K562 (cell line): ENCODE measurements at regions not wholly inside any gene's neighbourhood (a gene's known extent, or its start where the extent isn't known, plus 50 kb on each side); places are given as distances from the start of the nearest gene placed in this dataset.

Experiments
- ATAC-seq: fragments of 200-7000 bp; cut with Tn5 transposase; 3 replicates; pipeline ENCODE4 v1.9.1; 2020; ENCODE audit warnings: moderate library complexity
- BruUV-seq: library from RNA; stranded (reverse); fragments of 400-500 nt; replicated peaks from 2 replicates; lab custom pipeline; 2021; lab: Mats Ljungman, UMichigan
- CTCF ChIA-PET: fragments of 300-600 bp; formaldehyde crosslinking; extraction: SDS; loops from one replicate; lab custom pipeline; 2021; ENCODE audit warnings: low intra/inter-chr PET ratio; lab: Yijun Ruan, JAX
- POLR2A ChIA-PET: fragments of 300-600, 350-650 bp; sonication (Branson Sonifier 250); formaldehyde crosslinking; extraction: SDS; loops from one replicate; lab custom pipeline; 2021; ENCODE audit warnings: antibody characterized with exemption, inconsistent platforms; lab: Yijun Ruan, JAX
- DNase-seq, 4 experiments: peaks; one replicate each; pipeline versions ENCODE4 v3.0.0 to v3.0.0-alpha.2; 2011 to 2018; ENCODE audit warnings: low spot score in 3 of 4, mixed read lengths in 3 of 4; ENCODE audit errors: extremely low read depth in 1 of 4
- FAIRE-seq: peaks from 2 replicates; lab custom pipeline; 2011; peaks lifted over from hg19 to GRCh38; lab: Jason Lieb, UNC
- H2AFZ ChIP-seq: 2 replicates; pipeline ENCODE4 v1.6.0; 2011; ENCODE audit warnings: low read depth, low read length, control low read depth, inconsistent platforms
- H3K27ac ChIP-seq: fragments of 200-600 bp; 3 replicates; pipeline ENCODE4 v1.8.0; 2011; ENCODE audit warnings: low read depth, mild to moderate bottlenecking, control low read depth, inconsistent platforms, low read length, moderate library complexity, mixed read lengths; ENCODE audit errors: extremely low read depth
- H3K27me3 ChIP-seq, 2 experiments: fragments of 300-600 bp in 1 of 2; 2 replicates in 1 of 2; 3 replicates in 1 of 2; pipeline versions ENCODE4 v1.6.0 to v1.8.0; 2011; ENCODE audit warnings: inconsistent platforms in 2 of 2, low read length in 2 of 2, mild to moderate bottlenecking in 1 of 2, mixed read lengths in 1 of 2, moderate library complexity in 1 of 2; ENCODE audit not compliant: control insufficient read depth in 2 of 2, insufficient read depth in 2 of 2
- H3K36me3 ChIP-seq: fragments of 300-600 bp; 3 replicates; pipeline ENCODE4 v1.8.0; 2011; ENCODE audit warnings: mild to moderate bottlenecking, low read length, inconsistent platforms; ENCODE audit not compliant: control insufficient read depth, insufficient read depth
- H3K4me1 ChIP-seq, 2 experiments: fragments of 200-600 bp in 1 of 2; replicated peaks in 1 of 2; 2 replicates in 1 of 2; 3 replicates in 1 of 2; pipeline versions ENCODE4 v1.5.1 to v1.8.0; 2011; ENCODE audit warnings: inconsistent platforms in 2 of 2, low read length in 2 of 2, mild to moderate bottlenecking in 1 of 2, mixed read lengths in 1 of 2, moderate library complexity in 1 of 2; ENCODE audit not compliant: control insufficient read depth in 2 of 2, insufficient read depth in 2 of 2
- H3K4me2 ChIP-seq: 2 replicates; pipeline ENCODE4 v1.6.1; 2011; ENCODE audit warnings: low read length, control low read depth, inconsistent platforms, mixed read lengths; ENCODE audit not compliant: insufficient read depth
- H3K4me3 ChIP-seq: fragments of 200-600 bp; sonication (generic), shearing (Covaris generic); 2 replicates; pipeline ENCODE4 v1.5.1; 2016; ENCODE audit warnings: control low read depth, inconsistent platforms
- H3K79me2 ChIP-seq: fragments of 200-600 bp; 3 replicates; pipeline ENCODE4 v1.8.0; 2011; ENCODE audit warnings: low read length, inconsistent platforms; ENCODE audit not compliant: control insufficient read depth, insufficient read depth
- H3K9ac ChIP-seq, 2 experiments: 2 replicates each; pipeline versions ENCODE4 v1.6.0 to v1.6.1; 2011; ENCODE audit warnings: low read depth in 2 of 2, low read length in 2 of 2, control low read depth in 1 of 2, inconsistent platforms in 1 of 2, mild to moderate bottlenecking in 1 of 2, mixed read lengths in 1 of 2; ENCODE audit not compliant: insufficient read depth in 1 of 2
- H3K9me1 ChIP-seq: one replicate; pipeline ENCODE4 v1.6.0; 2011; ENCODE audit warnings: inconsistent platforms, mild to moderate bottlenecking, low read length, moderate library complexity; ENCODE audit not compliant: control insufficient read depth, insufficient read depth
- H3K9me3 ChIP-seq: replicated peaks from 2 replicates; pipeline ENCODE4 v1.5.1; 2011; ENCODE audit warnings: low read depth, low read length, inconsistent platforms; ENCODE audit not compliant: control insufficient read depth, insufficient read depth
- H4K20me1 ChIP-seq: replicated peaks from 2 replicates; pipeline ENCODE4 v1.6.1; 2011; ENCODE audit warnings: low read length, inconsistent platforms, mixed read lengths; ENCODE audit not compliant: control insufficient read depth, insufficient read depth
- MCM3 ChIP-seq: fragments of 450-650 bp; IDR thresholded peaks from 2 replicates; pipeline ENCODE4 v1.6.1; 2016
- MTA3 ChIP-seq: fragments of 450-650 bp; formaldehyde crosslinking; IDR thresholded peaks from 2 replicates; pipeline ENCODE4 v1.6.1; 2017; ENCODE audit warnings: mild to moderate bottlenecking, borderline replicate concordance
- PCBP2 ChIP-seq: fragments of 200-400 bp; formaldehyde crosslinking; IDR thresholded peaks from 2 replicates; pipeline ENCODE4 v1.6.1; 2018; ENCODE audit warnings: low read length, low read depth, mild to moderate bottlenecking, moderate library complexity; ENCODE audit not compliant: poor library complexity, severe bottlenecking
- TCF7 ChIP-seq: sonication (generic); IDR thresholded peaks from 2 replicates; pipeline ENCODE4 v1.6.1; 2016; ENCODE audit warnings: antibody characterized with exemption, borderline replicate concordance
- U2AF2 ChIP-seq: fragments of 200-400 bp; formaldehyde crosslinking; optimal IDR thresholded peaks from 2 replicates; pipeline ENCODE3; 2017; ENCODE audit warnings: low read depth, mild to moderate bottlenecking, low read length
- ZNF239 ChIP-seq: fragments of 250-450 bp; sonication (Bioruptor Pico); IDR thresholded peaks from 2 replicates; pipeline ENCODE4 v1.4.0; 2020; ENCODE audit warnings: mild to moderate bottlenecking
- WGBS: fragments of 100-300 bp; shearing (Covaris generic); methylation state at CpG from one replicate; pipeline ENCODE4 v1.1.6; 2016; ENCODE audit warnings: low coverage, mixed read lengths; ENCODE audit not compliant: insufficient coverage; ENCODE audit errors: missing lambda C conversion rate; 5-methylcytosine and 5-hydroxymethylcytosine counted together
- in situ Hi-C: fragments of 300-500 bp; cut with MboI; formaldehyde crosslinking; loops from 4 replicates; pipeline ENCODE4 v1.15.0; 2018; ENCODE audit warnings: inconsistent platforms, mixed read lengths
- intact Hi-C: fragments of 100-400 bp; cut with micrococcal nuclease; formaldehyde crosslinking; loops from 2 replicates; pipeline ENCODE4 v1.14.2; 2022
- TF ChIP-seq, protein P1 (sequence below): fragments of 250-450 bp; sonication (Bioruptor Pico); IDR thresholded peaks from 2 replicates; pipeline ENCODE4 v1.8.0; 2022; ENCODE audit warnings: moderate library complexity, mild to moderate bottlenecking, inconsistent platforms

GRCh38 chr10:78442836-78443550 lies 409.3 kb downstream of the RPS24 start:
- Histone ChIP-seq H3K27ac (no peak overlapping the region), H2AFZ (no peak overlapping the region), H3K4me2 (no peak overlapping the region), H4K20me1 (peaks cover 3% of the 10 kb centered on the region; the same call in 1 of the 2 replicates), H3K36me3 (no peaks in the 10 kb centered on the region), H3K4me3 (no peak overlapping the region), H3K27me3 (peaks cover 6 to 39% of the 10 kb centered on the region in 2 experiments; a peak in 4 of 5 replicates), H3K9ac (no peak overlapping the region), H3K4me1 (no peaks in the 10 kb centered on the region), H3K9me3 (no peaks in the 10 kb centered on the region), H3K9me1 (no peaks in the 10 kb centered on the region), H3K79me2 (no peaks in the 10 kb centered on the region)
- CTCF ChIA-PET, result no interaction called here
- POLR2A ChIA-PET, result interaction anchor here (0.6 kb wide), 1 partner anchor 446 kb away, joined by 3 read pairs; no protein-coding TSS in a partner anchor
- intact Hi-C loops, result no loop called here
- no TSS peak for BruUV-seq
- in situ Hi-C loops, result no loop called here
- WGBS, result 19% methylated on average over 13 of the region's 13 CpGs
- FAIRE-seq, result no peak
- TF ChIP-seq TCF7 (no peak), MCM3 (no peak), U2AF2 (no peak), MTA3 (no peak), PCBP2 (no peak), ZNF239 (CRISPR knock-in tag) (no peak)
- TF ChIP-seq, protein P1, sequence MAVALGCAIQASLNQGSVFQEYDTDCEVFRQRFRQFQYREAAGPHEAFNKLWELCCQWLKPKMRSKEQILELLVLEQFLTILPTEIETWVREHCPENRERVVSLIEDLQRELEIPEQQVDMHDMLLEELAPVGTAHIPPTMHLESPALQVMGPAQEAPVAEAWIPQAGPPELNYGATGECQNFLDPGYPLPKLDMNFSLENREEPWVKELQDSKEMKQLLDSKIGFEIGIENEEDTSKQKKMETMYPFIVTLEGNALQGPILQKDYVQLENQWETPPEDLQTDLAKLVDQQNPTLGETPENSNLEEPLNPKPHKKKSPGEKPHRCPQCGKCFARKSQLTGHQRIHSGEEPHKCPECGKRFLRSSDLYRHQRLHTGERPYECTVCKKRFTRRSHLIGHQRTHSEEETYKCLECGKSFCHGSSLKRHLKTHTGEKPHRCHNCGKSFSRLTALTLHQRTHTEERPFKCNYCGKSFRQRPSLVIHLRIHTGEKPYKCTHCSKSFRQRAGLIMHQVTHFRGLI (CRISPR knock-in tag), result no peak
- no peak for DNase-seq
- peak; percentile 20; the same call in 2 of the 3 replicates for ATAC-seq
